ENCODE measurements at regions not wholly inside any gene's neighbourhood (a gene's known extent, or its start where the extent isn't known, plus 50 kb on each side); places are given as distances from the start of the nearest gene placed in this dataset.

GRCh38 chrX:18041656-18042055 is 179.0 kb downstream of the BEND2 start:
- TF ChIP-seq CTCF (IDR thresholded peaks at IDR 0.05; ENCODE audit: insufficient read depth, low read length, poor library complexity, severe bottlenecking), result no peak
- TF ChIP-seq EZH2phosphoT487 (conservative IDR thresholded peaks at IDR 0.05; ENCODE audit: low read length), result no peak

Data from SU-DHL-6 (cell line).